ENCODE measurements at regions not wholly inside any gene's neighbourhood (a gene's known extent, or its start where the extent isn't known, plus 50 kb on each side); places are given as distances from the start of the nearest gene placed in this dataset.

DNA sequence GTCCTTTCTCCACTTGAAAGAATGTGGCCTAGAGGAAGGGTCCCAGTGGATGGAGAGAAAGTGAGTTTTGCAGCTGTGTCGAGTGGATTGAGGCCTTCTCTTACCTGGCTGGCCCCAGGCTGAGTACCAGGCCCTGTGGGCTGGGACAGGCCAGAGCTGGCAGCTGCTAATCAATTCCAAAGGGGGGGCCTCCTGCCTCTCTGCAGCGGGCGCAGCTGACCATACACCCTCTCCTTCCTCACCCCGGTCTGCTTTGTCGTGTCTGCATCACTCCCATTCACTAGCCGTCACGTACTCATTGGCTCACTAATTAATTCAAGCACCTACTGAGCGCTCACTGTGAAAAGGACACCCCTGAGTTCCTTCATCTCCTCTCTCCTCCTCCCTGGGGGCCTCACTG lies 58.4 kb upstream of the PITX1 start:
- Histone ChIP-seq H4K20me1 (ENCODE audit: control insufficient read depth, insufficient read depth) (no peaks in the 10 kb centered on the region), H3K36me3 (ENCODE audit: control insufficient read depth in 2 of 2, insufficient read depth in 2 of 2, low read length in 1 of 2) (no peaks in the 10 kb centered on the region), H3K4me3 (no peak overlapping the region), H3K27ac (ENCODE audit: control insufficient read depth, insufficient read depth) (no peak overlapping the region), H3K27me3 (replicated peaks in 1 of 2; ENCODE audit: control insufficient read depth in 2 of 2, insufficient read depth in 2 of 2, low read length in 1 of 2) (peaks cover 0 to 3% of the 10 kb centered on the region in 2 experiments; a peak in 3 of 4 replicates), H3K9ac (ENCODE audit: control insufficient read depth, insufficient read depth, low read length) (no peak overlapping the region), H3K4me2 (ENCODE audit: control insufficient read depth, insufficient read depth) (no peak overlapping the region), H2AFZ (ENCODE audit: control insufficient read depth, low read depth, low read length) (no peak overlapping the region), H3K4me1 (ENCODE audit: control insufficient read depth, insufficient read depth, low read length) (no peaks in the 10 kb centered on the region), H3K79me2 (ENCODE audit: control insufficient read depth, insufficient read depth, low read length) (no peaks in the 10 kb centered on the region), H3K9me3 (replicated peaks; ENCODE audit: control insufficient read depth, insufficient read depth, low read length) (no peaks in the 10 kb centered on the region)
- no peak for ATAC-seq
- ChIA-PET POLR2A (no interaction called here), RAD21 (ENCODE audit: unreplicated experiment) (no interaction called here), CTCF (no interaction called here), SMC1A (ENCODE audit: uncharacterized antibody, unreplicated experiment) (no interaction called here)
- BruUV-seq (replicated peaks) = no TSS peak
- FAIRE-seq = no peak
- TF ChIP-seq RCOR1 (conservative IDR thresholded peaks at IDR 0.05; ENCODE audit: low read depth, low read length) (no peak), POLR2AphosphoS2 (IDR thresholded peaks at IDR 0.05; ENCODE audit: low read depth, low read length) (no peak)
- TF ChIP-seq, protein P1, sequence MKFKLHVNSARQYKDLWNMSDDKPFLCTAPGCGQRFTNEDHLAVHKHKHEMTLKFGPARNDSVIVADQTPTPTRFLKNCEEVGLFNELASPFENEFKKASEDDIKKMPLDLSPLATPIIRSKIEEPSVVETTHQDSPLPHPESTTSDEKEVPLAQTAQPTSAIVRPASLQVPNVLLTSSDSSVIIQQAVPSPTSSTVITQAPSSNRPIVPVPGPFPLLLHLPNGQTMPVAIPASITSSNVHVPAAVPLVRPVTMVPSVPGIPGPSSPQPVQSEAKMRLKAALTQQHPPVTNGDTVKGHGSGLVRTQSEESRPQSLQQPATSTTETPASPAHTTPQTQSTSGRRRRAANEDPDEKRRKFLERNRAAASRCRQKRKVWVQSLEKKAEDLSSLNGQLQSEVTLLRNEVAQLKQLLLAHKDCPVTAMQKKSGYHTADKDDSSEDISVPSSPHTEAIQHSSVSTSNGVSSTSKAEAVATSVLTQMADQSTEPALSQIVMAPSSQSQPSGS (IDR thresholded peaks at IDR 0.05; ENCODE audit: low read length) = no peak
- intact Hi-C loops (cut with micrococcal nuclease; ENCODE audit: unreplicated experiment) (no loop called here), in situ Hi-C loops (cut with MboI) (no loop called here)
- 38% methylated on average over 8 of the region's 8 CpGs for WGBS (ENCODE audit: insufficient coverage, insufficient replicate concordance, low lambda C conversion rate, missing lambda C conversion rate)
- DNase-seq (ENCODE audit: low read depth, low spot score) = no peak

DNA sequence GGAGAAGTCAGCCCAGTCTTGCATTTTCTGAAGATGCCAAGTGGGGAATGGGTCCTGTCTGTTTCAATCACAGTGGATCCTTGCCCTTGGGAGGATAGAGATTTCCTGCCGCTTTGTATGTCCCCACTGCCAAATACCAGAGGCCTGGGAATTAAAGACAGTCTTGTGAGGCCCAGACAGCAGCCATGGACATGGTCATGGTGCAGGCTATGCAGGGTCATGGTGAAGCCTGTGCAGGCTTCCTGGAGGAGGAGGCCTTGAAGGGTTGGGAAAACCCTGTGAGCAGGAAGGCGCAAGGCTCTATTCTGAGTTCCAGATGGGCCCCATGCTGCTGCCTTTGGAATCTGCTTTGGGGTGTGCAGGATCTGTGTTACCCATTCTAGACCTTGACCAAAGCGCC lies 57.3 kb upstream of the PITX1 start:
- WGBS (ENCODE audit: insufficient coverage, insufficient replicate concordance, low lambda C conversion rate, missing lambda C conversion rate) = 68% methylated on average over 3 of the region's 3 CpGs
- SMC1A ChIA-PET (ENCODE audit: uncharacterized antibody, unreplicated experiment) = no interaction called here
- POLR2A ChIA-PET = no interaction called here
- Histone ChIP-seq H3K27me3 (replicated peaks in 1 of 2; ENCODE audit: control insufficient read depth in 2 of 2, insufficient read depth in 2 of 2, low read length in 1 of 2) (peaks cover 0 to 3% of the 10 kb centered on the region in 2 experiments; a peak in 3 of 4 replicates), H3K27ac (ENCODE audit: control insufficient read depth, insufficient read depth) (no peak overlapping the region), H2AFZ (ENCODE audit: control insufficient read depth, low read depth, low read length) (no peak overlapping the region), H3K9ac (ENCODE audit: control insufficient read depth, insufficient read depth, low read length) (no peak overlapping the region), H3K36me3 (ENCODE audit: control insufficient read depth in 2 of 2, insufficient read depth in 2 of 2, low read length in 1 of 2) (no peaks in the 10 kb centered on the region), H3K4me1 (ENCODE audit: control insufficient read depth, insufficient read depth, low read length) (no peaks in the 10 kb centered on the region), H3K4me2 (ENCODE audit: control insufficient read depth, insufficient read depth) (no peak overlapping the region), H3K4me3 (no peak overlapping the region), H3K79me2 (ENCODE audit: control insufficient read depth, insufficient read depth, low read length) (no peaks in the 10 kb centered on the region), H3K9me3 (replicated peaks; ENCODE audit: control insufficient read depth, insufficient read depth, low read length) (no peaks in the 10 kb centered on the region), H4K20me1 (ENCODE audit: control insufficient read depth, insufficient read depth) (no peaks in the 10 kb centered on the region)
- CTCF ChIA-PET = no interaction called here
- RAD21 ChIA-PET (ENCODE audit: unreplicated experiment) = no interaction called here
- DNase-seq (ENCODE audit: low read depth, low spot score) = no peak
- in situ Hi-C loops (cut with MboI) (no loop called here), intact Hi-C loops (cut with micrococcal nuclease; ENCODE audit: unreplicated experiment) (no loop called here)
- no peak for FAIRE-seq
- no TSS peak for BruUV-seq (replicated peaks)
- ATAC-seq = no peak
- no peak for TF ChIP-seq EED (IDR thresholded peaks at IDR 0.05; ENCODE audit: low read depth)
- no peak for TF ChIP-seq YBX1 (IDR thresholded peaks at IDR 0.05)
- TF ChIP-seq KLF5 (IDR thresholded peaks at IDR 0.05; ENCODE audit: partially characterized antibody) = no peak
- TF ChIP-seq POLR2A (IDR thresholded peaks at IDR 0.05; ENCODE audit: low read depth, low read length) = no peak
- TF ChIP-seq CEBPB (IDR thresholded peaks at IDR 0.05; ENCODE audit: borderline replicate concordance in 1 of 2, low read depth in 2 of 2, low read length in 2 of 2) = no peak
- no peak for TF ChIP-seq CBX5 (IDR thresholded peaks at IDR 0.05; ENCODE audit: low read depth)
- TF ChIP-seq, protein P2, sequence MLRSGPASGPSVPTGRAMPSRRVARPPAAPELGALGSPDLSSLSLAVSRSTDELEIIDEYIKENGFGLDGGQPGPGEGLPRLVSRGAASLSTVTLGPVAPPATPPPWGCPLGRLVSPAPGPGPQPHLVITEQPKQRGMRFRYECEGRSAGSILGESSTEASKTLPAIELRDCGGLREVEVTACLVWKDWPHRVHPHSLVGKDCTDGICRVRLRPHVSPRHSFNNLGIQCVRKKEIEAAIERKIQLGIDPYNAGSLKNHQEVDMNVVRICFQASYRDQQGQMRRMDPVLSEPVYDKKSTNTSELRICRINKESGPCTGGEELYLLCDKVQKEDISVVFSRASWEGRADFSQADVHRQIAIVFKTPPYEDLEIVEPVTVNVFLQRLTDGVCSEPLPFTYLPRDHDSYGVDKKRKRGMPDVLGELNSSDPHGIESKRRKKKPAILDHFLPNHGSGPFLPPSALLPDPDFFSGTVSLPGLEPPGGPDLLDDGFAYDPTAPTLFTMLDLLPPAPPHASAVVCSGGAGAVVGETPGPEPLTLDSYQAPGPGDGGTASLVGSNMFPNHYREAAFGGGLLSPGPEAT (IDR thresholded peaks at IDR 0.05; ENCODE audit: low read depth) = no peak
- no peak for TF ChIP-seq ZNF24 (IDR thresholded peaks at IDR 0.05)
- no peak for TF ChIP-seq MTA2 (IDR thresholded peaks at IDR 0.05; ENCODE audit: low read depth)
- TF ChIP-seq CBX3 (IDR thresholded peaks at IDR 0.05; ENCODE audit: borderline replicate concordance, low read depth) = no peak
